Adipose tissue (tissue), 3 donors: ENCODE measurements at regions not wholly inside any gene's neighbourhood (a gene's known extent, or its start where the extent isn't known, plus 50 kb on each side); places are given as distances from the start of the nearest gene placed in this dataset.

ENCODE experiments used
- H3K27ac ChIP-seq: one replicate; pipeline ENCODE4 v1.5.1; 2013; ENCODE audit warnings: low read depth, low read length
- whole genome bisulfite sequencing, 3 donors: extraction: QIAGEN DNeasy Blood & Tissue Kit; methylation state at CpG; one replicate each; pipeline ENCODE4 v1.1.7; 2013; 5-methylcytosine and 5-hydroxymethylcytosine counted together
- donor health status: healthy with polysubstance abuse.
- donor health status: Bipolar disorder and iron deficiency.
- donor health status: healthy.

DNA sequence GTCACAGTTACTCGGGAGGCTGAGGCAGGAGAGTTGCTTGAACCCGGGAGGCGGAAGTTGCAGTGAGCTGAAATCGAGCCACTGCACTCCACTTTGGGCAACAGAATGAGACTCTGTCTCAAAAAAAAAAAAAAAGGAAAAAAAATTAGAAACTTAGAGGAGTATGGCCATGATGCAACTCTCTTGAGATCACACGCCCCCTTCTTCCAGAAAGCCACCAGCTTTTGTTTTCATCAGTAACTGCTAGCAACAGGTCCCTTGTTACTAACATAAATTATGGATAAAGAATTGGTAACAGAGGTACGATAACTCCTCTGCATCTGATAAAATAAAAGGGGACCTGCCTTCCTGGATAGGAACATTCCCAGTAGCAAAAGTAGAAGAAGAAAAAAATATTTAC, 308.2 kb downstream of the CD83 start:
- no peak overlapping the region for H3K27ac ChIP-seq
- WGBS, 3 donors: 65 to 83% (median 70%) methylated on average over 6 of the region's 6 CpGs

GRCh38 chr6:14426281-14426680, 308.7 kb downstream of the CD83 start:
- no peak overlapping the region for H3K27ac ChIP-seq
- 87 to 96% (median 93%) methylated on average over 2 of the region's 2 CpGs for WGBS, 3 donors

GRCh38 chr6:14428269-14428668, 310.7 kb downstream of the CD83 start:
- no peak overlapping the region for H3K27ac ChIP-seq
- WGBS, 3 donors: 70 to 95% (median 83%) methylated on average over 3 of the region's 3 CpGs

- WGBS, 3 donors: 78 to 96% (median 93%) methylated on average over 10 of the region's 10 CpGs
- no peak overlapping the region for H3K27ac ChIP-seq
Measured at GRCh38 chr6:14429396-14429795, 311.8 kb downstream of the CD83 start.

GRCh38 chr6:14430218-14430617, 312.6 kb downstream of the CD83 start:
- WGBS, 3 donors: 66 to 73% (median 68%) methylated on average over 2 of the region's 2 CpGs
- no peak overlapping the region for H3K27ac ChIP-seq

- WGBS, 3 donors: 69 to 78% (median 74%) methylated on average over 14 of the region's 14 CpGs
- no peak overlapping the region for H3K27ac ChIP-seq
Measured at GRCh38 chr6:14431385-14432330, 314.1 kb downstream of the CD83 start.

GRCh38 chr6:14434916-14435690, 317.5 kb downstream of the CD83 start:
- 62 to 71% (median 63%) methylated on average over 3 of the region's 3 CpGs for WGBS, 3 donors
- no peak overlapping the region for H3K27ac ChIP-seq

DNA sequence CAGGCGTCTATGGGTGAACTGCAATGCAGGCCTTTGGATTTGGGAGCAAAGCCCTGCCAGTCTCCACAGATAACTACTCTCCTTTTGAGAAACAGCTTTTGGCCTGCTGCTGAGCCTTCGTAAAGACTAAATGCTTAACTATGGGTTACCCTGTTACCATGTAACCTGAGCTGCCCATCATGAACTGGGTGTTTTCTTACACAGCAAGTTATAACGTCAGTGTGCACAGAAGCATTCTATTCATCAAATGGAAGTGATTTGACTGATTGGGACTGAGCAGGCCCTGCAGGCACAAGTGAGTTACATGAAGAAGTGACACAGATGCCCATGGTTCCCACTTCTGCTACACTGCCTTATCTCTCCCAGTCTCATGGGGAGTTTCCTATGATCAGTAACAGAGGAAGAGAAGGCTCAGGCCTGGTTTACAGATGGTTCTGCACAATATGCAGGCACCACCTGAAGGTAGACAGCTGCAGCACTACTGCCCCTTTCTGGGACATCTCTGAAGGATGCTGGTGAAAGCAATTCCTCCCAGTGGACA, 319.1 kb downstream of the CD83 start:
- no peak overlapping the region for H3K27ac ChIP-seq
- 89 to 96% (median 93%) methylated on average over 3 of the region's 3 CpGs for WGBS, 3 donors

GRCh38 chr6:14439419-14439818, 321.8 kb downstream of the CD83 start:
- H3K27ac ChIP-seq: no peak overlapping the region
- 81 to 90% (median 87%) methylated on average over 5 of the region's 5 CpGs for WGBS, 3 donors

- WGBS, 3 donors: 74 to 84% (median 78%) methylated on average over 4 of the region's 4 CpGs
- no peak overlapping the region for H3K27ac ChIP-seq
Measured at GRCh38 chr6:14440215-14440910, 322.8 kb downstream of the CD83 start.

DNA sequence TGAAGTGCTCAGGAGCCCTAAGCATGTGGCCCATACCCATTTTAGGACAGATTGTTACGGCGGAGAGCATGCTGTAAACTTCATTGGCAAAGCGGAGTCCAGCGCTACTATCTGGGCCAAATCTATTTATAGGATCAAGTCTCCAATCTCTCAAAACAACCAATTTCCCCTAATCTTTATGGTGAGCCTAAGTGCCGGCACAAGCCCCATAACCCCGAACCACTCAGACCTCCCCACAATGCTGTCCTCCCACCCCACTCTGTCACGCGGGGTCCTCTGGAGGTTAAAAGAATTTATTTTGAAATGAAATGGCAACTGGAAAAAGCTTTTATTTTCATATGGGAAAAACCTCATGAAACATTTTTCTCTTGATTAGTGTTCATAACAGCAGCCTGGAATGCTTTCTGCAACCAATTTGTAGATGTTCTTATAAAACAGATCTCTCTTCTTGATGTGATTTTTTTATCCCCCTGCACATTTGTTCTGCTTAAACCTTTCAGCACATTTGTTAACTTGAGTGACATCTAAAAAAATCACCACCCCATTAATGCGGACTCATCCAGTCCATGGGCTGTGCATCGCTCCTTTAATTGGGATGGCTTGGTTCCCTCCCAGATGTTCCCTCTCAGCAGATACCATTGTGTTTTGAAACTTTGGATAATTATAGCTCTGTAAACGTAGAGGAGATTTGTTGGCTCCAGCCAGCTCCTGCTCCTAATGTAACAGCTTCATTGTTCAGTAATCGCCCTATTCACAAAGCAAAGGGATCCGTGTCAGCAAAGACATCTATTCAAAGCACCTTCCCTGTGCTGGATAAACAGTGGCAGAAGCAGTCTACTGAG, 323.6 kb downstream of the CD83 start:
- no peak overlapping the region for H3K27ac ChIP-seq
- 54 to 60% (median 54%) methylated on average over 13 of the region's 13 CpGs for WGBS, 3 donors

GRCh38 chr6:14442242-14442641, 324.7 kb downstream of the CD83 start:
- 66 to 90% (median 78%) methylated on average over 11 of the region's 11 CpGs for WGBS, 3 donors
- H3K27ac ChIP-seq: no peak overlapping the region

- WGBS, 3 donors: 89 to 92% (median 92%) methylated on average over 4 of the region's 4 CpGs
- no peak overlapping the region for H3K27ac ChIP-seq
Measured at GRCh38 chr6:14443629-14444268, 326.2 kb downstream of the CD83 start.

DNA sequence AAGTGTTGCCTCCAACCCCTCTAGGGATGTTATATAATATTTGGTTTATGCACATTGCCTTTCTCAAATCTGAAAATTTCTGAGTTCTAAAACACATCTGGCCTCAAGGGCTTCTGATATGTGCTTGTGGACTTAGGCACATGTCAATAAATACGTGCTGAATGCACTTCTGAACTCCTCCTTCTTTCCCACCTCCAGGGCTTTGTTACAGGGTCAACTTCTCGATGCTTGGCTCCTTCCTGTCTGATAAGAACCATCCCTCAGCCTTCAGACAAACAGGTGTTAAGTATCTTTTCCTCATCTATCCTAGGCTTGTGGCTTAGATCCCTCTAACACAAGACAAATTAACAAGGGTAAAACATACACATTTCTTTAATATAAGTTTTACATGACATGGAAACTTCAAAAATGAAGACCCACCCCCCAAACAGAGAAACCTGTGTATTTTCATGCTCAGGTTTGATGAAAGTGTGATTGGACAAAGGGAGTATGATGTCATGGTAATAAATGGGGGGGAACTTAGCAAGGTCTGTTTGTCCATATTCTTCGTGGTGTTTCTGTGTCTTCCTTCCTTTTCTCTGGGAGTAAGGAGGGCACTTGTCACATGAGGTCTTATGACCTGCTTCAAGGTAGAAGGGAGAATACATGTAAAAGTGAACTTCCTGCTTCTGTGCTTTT, 326.9 kb downstream of the CD83 start:
- 39 to 60% (median 55%) methylated on average over 3 of the region's 3 CpGs for WGBS, 3 donors
- no peak overlapping the region for H3K27ac ChIP-seq

- 90 to 99% (median 97%) methylated on average over 2 of the region's 2 CpGs for WGBS, 3 donors
- no peak overlapping the region for H3K27ac ChIP-seq
Measured at GRCh38 chr6:14447240-14447639, 329.7 kb downstream of the CD83 start.

- WGBS, 3 donors: 55 to 100% (median 92%) methylated on average over 1 of the region's 1 CpG
Measured at GRCh38 chr6:14448246-14448645, 330.7 kb downstream of the CD83 start.

DNA sequence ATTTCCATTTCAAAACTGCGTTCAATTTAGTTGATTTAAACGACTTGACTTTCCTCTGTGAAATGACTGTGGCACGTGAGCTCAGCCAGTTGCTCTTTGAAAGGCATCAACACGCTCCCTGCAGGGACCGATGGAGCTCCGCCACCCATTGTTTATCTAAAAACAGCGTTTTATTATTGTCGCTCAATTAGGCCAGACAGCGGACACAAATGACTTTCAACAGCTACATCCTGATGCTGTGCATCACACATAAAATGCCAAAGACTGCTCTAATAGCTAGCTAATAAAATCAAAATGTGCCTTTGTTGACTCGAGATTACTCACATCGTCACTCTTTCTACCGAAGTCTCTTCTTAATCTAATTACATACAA, 332.5 kb downstream of the CD83 start:
- WGBS, 3 donors: 59 to 74% (median 68%) methylated on average over 12 of the region's 12 CpGs
- no peak overlapping the region for H3K27ac ChIP-seq

More at GRCh38 chr6:14448246-14448645, 330.7 kb downstream of the CD83 start:
- H3K27ac ChIP-seq: no peak overlapping the region
